ENCODE measurements at regions not wholly inside any gene's neighbourhood (a gene's known extent, or its start where the extent isn't known, plus 50 kb on each side); places are given as distances from the start of the nearest gene placed in this dataset.

GRCh38 chr12:38961012-38961411 is 55.6 kb upstream of the CPNE8 start:
- ATAC-seq: no peak

GRCh38 chr12:38956337-38956736 is 50.9 kb upstream of the CPNE8 start:
- ATAC-seq: no peak

All from activated CD4-positive, CD25-positive, alpha-beta regulatory T cell treated with anti-CD3 and anti-CD28 coated beads, Interleukin-2, amount 50 U/mL, for 24 hours (primary cell).